ENCODE measurements at regions not wholly inside any gene's neighbourhood (a gene's known extent, or its start where the extent isn't known, plus 50 kb on each side); places are given as distances from the start of the nearest gene placed in this dataset.

DNA sequence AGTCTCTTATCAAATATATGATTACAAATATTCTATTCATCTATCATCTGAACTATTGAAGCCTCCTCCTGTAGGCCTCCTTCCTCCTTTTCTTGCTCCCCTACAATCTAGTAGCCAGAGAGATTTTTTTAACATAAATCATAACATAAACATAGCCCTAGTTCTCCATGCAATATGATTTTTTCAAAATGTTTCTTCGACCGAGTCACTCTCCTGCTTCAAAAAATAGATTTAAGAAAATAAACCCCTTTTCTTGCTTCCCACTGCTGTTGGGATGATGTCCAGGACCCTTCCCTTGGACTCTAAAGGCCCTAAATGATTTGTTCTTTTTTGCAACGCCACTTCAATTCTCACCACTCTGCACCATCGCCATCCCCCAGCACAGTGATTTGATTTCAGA, 319.7 kb upstream of the TSHZ3 start:
- TF ChIP-seq RAD21 (conservative IDR thresholded peaks at IDR 0.05 in 1 of 2, IDR thresholded peaks at IDR 0.05 in 1 of 2) (no peak), SMC3 (IDR thresholded peaks at IDR 0.05) (no peak), KDM1A (IDR thresholded peaks at IDR 0.05; ENCODE audit: low read depth) (no peak), CBX2 (IDR thresholded peaks at IDR 0.05; ENCODE audit: borderline replicate concordance, low read depth) (no peak), HDAC2 (IDR thresholded peaks at IDR 0.05) (no peak), POLR2A (IDR thresholded peaks at IDR 0.05; ENCODE audit: low read length) (no peak), HEYL (CRISPR knock-in tag; IDR thresholded peaks at IDR 0.05) (no peak), RCOR1 (IDR thresholded peaks at IDR 0.05; ENCODE audit: low read depth, low read length) (no peak)
- TF ChIP-seq, protein P1, sequence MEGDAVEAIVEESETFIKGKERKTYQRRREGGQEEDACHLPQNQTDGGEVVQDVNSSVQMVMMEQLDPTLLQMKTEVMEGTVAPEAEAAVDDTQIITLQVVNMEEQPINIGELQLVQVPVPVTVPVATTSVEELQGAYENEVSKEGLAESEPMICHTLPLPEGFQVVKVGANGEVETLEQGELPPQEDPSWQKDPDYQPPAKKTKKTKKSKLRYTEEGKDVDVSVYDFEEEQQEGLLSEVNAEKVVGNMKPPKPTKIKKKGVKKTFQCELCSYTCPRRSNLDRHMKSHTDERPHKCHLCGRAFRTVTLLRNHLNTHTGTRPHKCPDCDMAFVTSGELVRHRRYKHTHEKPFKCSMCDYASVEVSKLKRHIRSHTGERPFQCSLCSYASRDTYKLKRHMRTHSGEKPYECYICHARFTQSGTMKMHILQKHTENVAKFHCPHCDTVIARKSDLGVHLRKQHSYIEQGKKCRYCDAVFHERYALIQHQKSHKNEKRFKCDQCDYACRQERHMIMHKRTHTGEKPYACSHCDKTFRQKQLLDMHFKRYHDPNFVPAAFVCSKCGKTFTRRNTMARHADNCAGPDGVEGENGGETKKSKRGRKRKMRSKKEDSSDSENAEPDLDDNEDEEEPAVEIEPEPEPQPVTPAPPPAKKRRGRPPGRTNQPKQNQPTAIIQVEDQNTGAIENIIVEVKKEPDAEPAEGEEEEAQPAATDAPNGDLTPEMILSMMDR (IDR thresholded peaks at IDR 0.05): no peak

Measured in A549 (cell line).